ENCODE measurements at regions not wholly inside any gene's neighbourhood (a gene's known extent, or its start where the extent isn't known, plus 50 kb on each side); places are given as distances from the start of the nearest gene placed in this dataset.

DNA sequence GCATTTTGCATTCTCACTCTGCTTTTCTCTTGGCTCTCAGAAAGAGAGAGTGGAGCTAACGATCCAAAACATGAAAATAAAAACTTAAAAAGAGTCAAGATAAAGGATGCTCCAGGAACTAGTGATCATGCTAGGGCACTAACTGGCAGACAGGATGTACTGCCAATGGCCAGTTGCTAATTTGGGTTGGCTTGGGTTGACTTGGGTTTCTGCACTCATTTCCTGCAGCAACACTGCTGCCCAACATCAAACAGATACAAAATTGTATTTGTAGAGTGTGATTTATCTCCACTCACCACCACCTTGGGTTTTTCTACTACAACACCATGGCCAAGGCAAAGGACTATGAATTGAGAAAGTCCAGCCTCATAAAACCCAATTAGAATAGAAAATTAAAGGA lies 662.3 kb upstream of the PTBP2 start:
- Mint-ChIP-seq H3K4me1 (no peaks in the 10 kb centered on the region), H3K9me3 (peaks cover 0 to 16% (median 11%) of the 10 kb centered on the region in 5 donors), H3K4me3 (no peak overlapping the region), H3K36me3 (no peaks in the 10 kb centered on the region), H3K27me3 (no peaks in the 10 kb centered on the region), H3K27ac (no peak overlapping the region)
- POLR2A ChIA-PET, result no interaction called here
- CTCF ChIA-PET, result no interaction called here
- Histone ChIP-seq H3K4me1 (ENCODE audit: insufficient read depth, low read length) (no peaks in the 10 kb centered on the region), H3K36me3 (ENCODE audit: insufficient read depth, low read length) (no peaks in the 10 kb centered on the region), H3K27ac (ENCODE audit: low read depth, low read length) (no peak overlapping the region), H3K4me3 (ENCODE audit: low read length) (no peak overlapping the region), H3K27me3 (ENCODE audit: insufficient read depth, low read length, poor library complexity, severe bottlenecking) (no peaks in the 10 kb centered on the region), H3K9me3 (ENCODE audit: low read length) (no peaks in the 10 kb centered on the region)
- DNase-seq, result no peak

- no peaks in the 10 kb centered on the region for H3K36me3 ChIP-seq (ENCODE audit: insufficient read depth, low read length)
- Mint-ChIP-seq H3K36me3 (no peaks in the 10 kb centered on the region), H3K4me3 (no peak overlapping the region), H3K27ac (no peak overlapping the region), H3K27me3 (no peaks in the 10 kb centered on the region), H3K4me1 (no peaks in the 10 kb centered on the region), H3K9me3 (peaks cover 0 to 16% (median 7%) of the 10 kb centered on the region in 5 donors)
- DNase-seq, result no peak
- no peak overlapping the region for H3K4me3 ChIP-seq (ENCODE audit: low read length)
- POLR2A ChIA-PET, result no interaction called here
- no peaks in the 10 kb centered on the region for H3K4me1 ChIP-seq (ENCODE audit: insufficient read depth, low read length)
- H3K27me3 ChIP-seq (ENCODE audit: insufficient read depth, low read length, poor library complexity, severe bottlenecking), result no peaks in the 10 kb centered on the region
- no peak overlapping the region for H3K27ac ChIP-seq (ENCODE audit: low read depth, low read length)
- CTCF ChIA-PET, result no interaction called here
- H3K9me3 ChIP-seq (ENCODE audit: low read length), result no peaks in the 10 kb centered on the region
These were observed 661.8 kb upstream of the PTBP2 start for GRCh38 chr1:96059736-96060135.

DNA sequence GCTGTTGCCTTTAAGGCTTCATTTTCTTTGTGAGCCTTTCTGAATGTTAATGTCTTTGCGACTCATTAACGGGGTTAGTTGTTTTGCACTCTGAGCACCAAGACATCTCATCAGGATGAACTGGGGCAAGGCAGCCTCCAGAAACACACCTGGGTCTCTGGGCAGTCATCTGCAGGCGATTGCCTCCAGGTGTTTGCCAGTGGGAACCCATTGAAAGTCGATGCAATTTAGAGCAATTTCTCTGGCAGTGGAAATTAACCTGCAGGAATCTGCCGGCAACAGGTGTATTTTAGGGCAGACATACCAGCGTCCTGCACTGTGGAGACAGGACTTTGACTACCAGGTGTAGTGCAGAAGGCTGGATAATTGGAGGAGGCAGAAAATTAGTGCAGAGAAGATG lies 661.0 kb upstream of the PTBP2 start:
- Mint-ChIP-seq H3K27ac (no peak overlapping the region), H3K9me3 (peaks cover 2 to 19% (median 6%) of the 10 kb centered on the region in 5 donors), H3K4me3 (no peak overlapping the region), H3K27me3 (no peaks in the 10 kb centered on the region), H3K4me1 (no peaks in the 10 kb centered on the region), H3K36me3 (no peaks in the 10 kb centered on the region)
- CTCF ChIA-PET, result no interaction called here
- POLR2A ChIA-PET, result no interaction called here
- no peak for DNase-seq
- no peaks in the 10 kb centered on the region for H3K4me1 ChIP-seq (ENCODE audit: insufficient read depth, low read length)
- no peaks in the 10 kb centered on the region for H3K36me3 ChIP-seq (ENCODE audit: insufficient read depth, low read length)
- no peak overlapping the region for H3K4me3 ChIP-seq (ENCODE audit: low read length)
- H3K27ac ChIP-seq (ENCODE audit: low read depth, low read length), result no peak overlapping the region
- H3K27me3 ChIP-seq (ENCODE audit: insufficient read depth, low read length, poor library complexity, severe bottlenecking), result no peaks in the 10 kb centered on the region
- no peaks in the 10 kb centered on the region for H3K9me3 ChIP-seq (ENCODE audit: low read length)

DNA sequence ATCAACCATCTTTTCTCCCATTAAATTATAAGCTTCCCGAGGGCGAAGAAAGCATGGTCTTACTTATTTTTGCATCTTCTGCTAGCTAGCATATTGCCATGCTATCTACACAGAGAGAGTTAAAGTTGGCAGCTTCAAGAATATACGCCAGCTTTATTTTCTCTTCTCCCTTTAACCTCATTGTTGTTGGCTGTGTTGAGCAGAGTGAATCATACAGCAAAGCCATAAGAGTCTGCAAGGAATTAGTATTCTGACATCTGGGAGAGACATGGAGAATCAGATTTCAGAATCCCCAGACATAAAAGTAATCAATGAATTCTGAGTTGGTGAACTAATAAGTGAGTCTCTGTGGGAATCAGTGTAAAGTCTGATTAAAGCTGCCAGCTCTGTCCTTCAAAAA lies 649.6 kb upstream of the PTBP2 start:
- Histone ChIP-seq H3K27me3 (ENCODE audit: insufficient read depth, low read length, poor library complexity, severe bottlenecking) (no peaks in the 10 kb centered on the region), H3K4me1 (ENCODE audit: insufficient read depth, low read length) (no peaks in the 10 kb centered on the region), H3K36me3 (ENCODE audit: insufficient read depth, low read length) (no peaks in the 10 kb centered on the region), H3K4me3 (ENCODE audit: low read length) (no peak overlapping the region), H3K27ac (ENCODE audit: low read depth, low read length) (no peak overlapping the region), H3K9me3 (ENCODE audit: low read length) (no peaks in the 10 kb centered on the region)
- Mint-ChIP-seq H3K9me3 (peaks cover 0 to 11% (median 3%) of the 10 kb centered on the region in 5 donors), H3K36me3 (no peaks in the 10 kb centered on the region), H3K4me1 (no peaks in the 10 kb centered on the region), H3K27ac (no peak overlapping the region), H3K27me3 (no peaks in the 10 kb centered on the region), H3K4me3 (no peak overlapping the region)
- ChIA-PET CTCF (no interaction called here), POLR2A (no interaction called here)
- no peak for DNase-seq

DNA sequence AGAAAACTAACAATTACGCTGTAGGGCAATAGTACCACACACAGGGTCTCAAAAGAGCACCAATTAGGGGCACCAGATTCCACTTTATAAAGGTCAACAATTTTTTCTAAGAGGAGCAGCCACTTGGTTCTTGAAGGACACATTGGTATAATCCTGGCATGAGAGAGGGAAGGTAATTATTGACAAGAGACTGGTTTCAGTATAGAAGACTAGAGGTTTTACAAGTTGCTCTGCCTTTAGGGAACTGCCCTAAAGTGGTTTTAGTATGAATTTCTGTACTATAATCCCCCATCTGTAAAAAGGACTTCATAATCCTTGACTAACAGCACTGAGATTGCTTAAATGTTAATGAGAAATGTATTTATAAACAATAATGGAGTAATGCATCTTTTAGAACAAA lies 648.5 kb upstream of the PTBP2 start:
- Mint-ChIP-seq H3K27ac (no peak overlapping the region), H3K9me3 (peaks cover 0 to 5% (median 3%) of the 10 kb centered on the region in 5 donors), H3K36me3 (no peaks in the 10 kb centered on the region), H3K4me3 (no peak overlapping the region), H3K27me3 (no peaks in the 10 kb centered on the region), H3K4me1 (no peaks in the 10 kb centered on the region)
- H3K27ac ChIP-seq (ENCODE audit: low read depth, low read length), result no peak overlapping the region
- no peaks in the 10 kb centered on the region for H3K4me1 ChIP-seq (ENCODE audit: insufficient read depth, low read length)
- ChIA-PET POLR2A (no interaction called here), CTCF (no interaction called here)
- H3K4me3 ChIP-seq (ENCODE audit: low read length), result no peak overlapping the region
- no peaks in the 10 kb centered on the region for H3K27me3 ChIP-seq (ENCODE audit: insufficient read depth, low read length, poor library complexity, severe bottlenecking)
- H3K9me3 ChIP-seq (ENCODE audit: low read length), result no peaks in the 10 kb centered on the region
- no peaks in the 10 kb centered on the region for H3K36me3 ChIP-seq (ENCODE audit: insufficient read depth, low read length)
- DNase-seq, result no peak

DNA sequence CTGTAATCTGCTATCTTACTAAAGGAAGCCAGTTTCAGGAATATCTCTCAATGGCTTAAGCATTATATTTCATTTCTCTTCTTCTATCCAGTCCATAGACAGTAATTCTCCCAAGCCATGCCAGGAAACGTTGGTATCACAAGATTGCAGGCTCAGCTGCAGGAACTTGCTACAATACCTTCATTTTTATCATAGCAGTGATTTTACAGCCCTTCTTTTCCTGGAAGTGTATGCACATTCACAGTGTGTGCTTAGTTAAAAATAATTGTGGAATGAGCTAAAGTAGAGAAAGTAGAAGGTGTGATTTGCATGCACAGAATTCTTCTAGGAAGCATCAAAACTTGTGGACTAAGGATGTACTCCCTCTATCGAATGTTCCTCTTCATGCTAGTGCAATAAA lies 647.2 kb upstream of the PTBP2 start:
- H3K4me1 ChIP-seq (ENCODE audit: insufficient read depth, low read length), result no peaks in the 10 kb centered on the region
- no peaks in the 10 kb centered on the region for H3K36me3 ChIP-seq (ENCODE audit: insufficient read depth, low read length)
- Mint-ChIP-seq H3K4me1 (no peaks in the 10 kb centered on the region), H3K27ac (no peak overlapping the region), H3K4me3 (no peak overlapping the region), H3K36me3 (no peaks in the 10 kb centered on the region), H3K9me3 (peaks cover 0 to 10% (median 5%) of the 10 kb centered on the region in 5 donors), H3K27me3 (no peaks in the 10 kb centered on the region)
- no peak for DNase-seq
- H3K27ac ChIP-seq (ENCODE audit: low read depth, low read length), result no peak overlapping the region
- ChIA-PET CTCF (no interaction called here), POLR2A (no interaction called here)
- no peaks in the 10 kb centered on the region for H3K27me3 ChIP-seq (ENCODE audit: insufficient read depth, low read length, poor library complexity, severe bottlenecking)
- no peaks in the 10 kb centered on the region for H3K9me3 ChIP-seq (ENCODE audit: low read length)
- H3K4me3 ChIP-seq (ENCODE audit: low read length), result no peak overlapping the region

DNA sequence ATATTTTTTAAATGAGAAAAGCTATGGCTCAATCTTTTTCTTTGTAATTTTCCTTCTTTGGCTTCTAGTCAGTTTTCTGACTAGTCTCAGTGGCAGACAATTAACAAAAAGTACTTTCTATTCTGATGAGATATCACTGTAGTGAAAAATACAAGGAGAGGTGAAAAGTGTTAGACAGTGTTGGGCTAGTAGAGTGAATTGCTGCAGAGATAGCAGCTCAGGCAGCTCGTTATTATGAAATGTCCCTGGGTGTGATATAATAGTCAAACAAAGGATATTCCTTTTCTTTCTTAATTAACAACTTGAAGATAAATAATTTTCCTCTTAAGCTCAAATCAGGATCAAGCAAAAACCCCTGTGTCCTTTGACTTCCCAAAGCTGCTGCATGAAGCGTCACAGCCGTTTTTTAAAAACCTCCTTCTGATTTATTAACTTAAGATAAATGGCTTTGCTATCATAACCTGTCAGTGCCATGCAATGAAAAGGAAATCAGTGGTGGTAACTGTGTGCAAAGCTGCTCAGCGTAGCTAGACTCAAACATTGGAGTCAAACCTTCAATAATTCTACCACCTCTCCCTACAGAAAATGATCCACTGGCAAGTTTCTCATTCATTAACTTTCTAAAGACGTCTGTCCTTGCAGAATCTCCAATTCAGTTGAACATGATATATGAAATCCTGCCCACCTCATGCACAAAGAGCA lies 646.6 kb upstream of the PTBP2 start:
- Mint-ChIP-seq H3K27me3 (no peaks in the 10 kb centered on the region), H3K27ac (no peak overlapping the region), H3K4me3 (no peak overlapping the region), H3K4me1 (no peaks in the 10 kb centered on the region), H3K9me3 (peaks cover 0 to 12% (median 5%) of the 10 kb centered on the region in 5 donors), H3K36me3 (no peaks in the 10 kb centered on the region)
- DNase-seq, result no peak
- Histone ChIP-seq H3K27ac (ENCODE audit: low read depth, low read length) (no peak overlapping the region), H3K4me3 (ENCODE audit: low read length) (no peak overlapping the region), H3K36me3 (ENCODE audit: insufficient read depth, low read length) (no peaks in the 10 kb centered on the region), H3K4me1 (ENCODE audit: insufficient read depth, low read length) (no peaks in the 10 kb centered on the region), H3K9me3 (ENCODE audit: low read length) (no peaks in the 10 kb centered on the region), H3K27me3 (ENCODE audit: insufficient read depth, low read length, poor library complexity, severe bottlenecking) (no peaks in the 10 kb centered on the region)
- CTCF ChIA-PET, result no interaction called here
- POLR2A ChIA-PET, result no interaction called here

DNA sequence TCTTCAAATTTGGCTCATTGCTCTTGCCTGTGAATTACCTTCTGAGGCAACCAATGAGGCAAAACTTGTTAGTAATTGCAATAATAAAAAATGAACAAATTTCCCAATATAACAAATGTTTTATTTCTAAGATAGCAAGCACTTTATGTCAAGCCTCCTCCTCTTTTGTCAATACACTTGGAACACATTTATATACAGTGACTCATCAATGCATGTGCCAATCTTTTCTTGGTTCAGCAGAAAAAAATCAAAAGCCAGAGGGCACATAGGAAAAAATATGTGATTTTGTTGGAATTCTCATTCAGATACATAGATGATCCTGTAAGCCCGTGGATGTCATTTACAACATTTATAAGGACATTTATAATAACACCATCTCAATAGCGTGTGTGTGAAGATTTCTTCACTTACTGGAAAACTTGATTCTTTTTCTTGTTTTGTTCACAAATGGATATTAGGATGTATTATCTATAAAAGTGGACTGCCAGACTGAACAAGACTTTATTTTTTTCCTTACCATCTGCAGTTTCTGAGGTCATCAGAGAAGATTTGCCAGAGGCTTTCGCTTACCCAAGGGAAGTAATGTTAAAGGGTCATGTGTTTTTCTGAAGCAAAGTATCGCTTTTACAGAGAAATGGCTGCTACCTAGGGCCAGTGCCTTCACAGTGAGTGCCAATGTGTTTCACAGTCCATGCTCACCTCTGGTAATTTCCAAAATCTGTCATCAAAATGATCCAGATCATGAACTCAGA lies 645.7 kb upstream of the PTBP2 start:
- Mint-ChIP-seq H3K4me3 (no peak overlapping the region), H3K9me3 (peaks cover 0 to 12% (median 6%) of the 10 kb centered on the region in 5 donors), H3K36me3 (no peaks in the 10 kb centered on the region), H3K27ac (no peak overlapping the region), H3K27me3 (no peaks in the 10 kb centered on the region), H3K4me1 (no peaks in the 10 kb centered on the region)
- H3K27ac ChIP-seq (ENCODE audit: low read depth, low read length), result no peak overlapping the region
- no peaks in the 10 kb centered on the region for H3K27me3 ChIP-seq (ENCODE audit: insufficient read depth, low read length, poor library complexity, severe bottlenecking)
- no peaks in the 10 kb centered on the region for H3K4me1 ChIP-seq (ENCODE audit: insufficient read depth, low read length)
- no peak for DNase-seq
- H3K9me3 ChIP-seq (ENCODE audit: low read length), result no peaks in the 10 kb centered on the region
- no peaks in the 10 kb centered on the region for H3K36me3 ChIP-seq (ENCODE audit: insufficient read depth, low read length)
- H3K4me3 ChIP-seq (ENCODE audit: low read length), result no peak overlapping the region
- ChIA-PET POLR2A (no interaction called here), CTCF (no interaction called here)

All from CD8-positive, alpha-beta memory T cell (primary cell).